HepG2 (cell line): ENCODE measurements at regions not wholly inside any gene's neighbourhood (a gene's known extent, or its start where the extent isn't known, plus 50 kb on each side); places are given as distances from the start of the nearest gene placed in this dataset.

Source experiments
- ATAC-seq: fragments of 200-7000 bp; cut with Tn5 transposase; 3 replicates; pipeline ENCODE4 v1.9.1; 2020; ENCODE audit warnings: mild to moderate bottlenecking, moderate library complexity
- BruUV-seq: library from RNA; stranded (reverse); fragments of 400-500 nt; replicated peaks from 2 replicates; lab custom pipeline; 2021; lab: Mats Ljungman, UMichigan
- CTCF ChIA-PET: fragments of 300-600 bp; formaldehyde crosslinking; extraction: SDS; loops from one replicate; lab custom pipeline; 2021; ENCODE audit warnings: low total read pairs, inconsistent platforms, low intra/inter-chr PET ratio; lab: Yijun Ruan, JAX
- POLR2A ChIA-PET: fragments of 350-600 bp; sonication (Branson Sonifier 250); formaldehyde crosslinking; loops from one replicate; lab custom pipeline; 2020; ENCODE audit warnings: antibody characterized with exemption, inconsistent platforms; lab: Yijun Ruan, JAX
- DNase-seq: peaks from one replicate; pipeline ENCODE4 v3.0.0-alpha.2; 2015; ENCODE audit warnings: low spot score
- FAIRE-seq: peaks from 3 replicates; lab custom pipeline; 2011; peaks lifted over from hg19 to GRCh38; lab: Jason Lieb, UNC
- H2AFZ ChIP-seq: one replicate; pipeline ENCODE4 v1.6.1; 2011; ENCODE audit warnings: low read length, inconsistent platforms
- H3K27ac ChIP-seq: fragments of 300-600 bp; 3 replicates; pipeline ENCODE4 v1.8.0; 2011; ENCODE audit warnings: mixed run types, mild to moderate bottlenecking, mixed read lengths, low read length, inconsistent platforms; ENCODE audit not compliant: insufficient read depth; ENCODE audit errors: extremely low read length
- H3K27me3 ChIP-seq, 2 experiments: fragments of 200-600 bp in 1 of 2; 2 replicates in 1 of 2; 3 replicates in 1 of 2; pipeline versions ENCODE4 v1.6.0 to v1.8.0; 2011; ENCODE audit warnings: low read length in 2 of 2, mild to moderate bottlenecking in 2 of 2, moderate library complexity in 2 of 2, inconsistent platforms in 1 of 2; ENCODE audit not compliant: insufficient read depth in 2 of 2, control insufficient read depth in 1 of 2
- H3K36me3 ChIP-seq, 2 experiments: fragments of 200-600 bp in 1 of 2; replicated peaks in 1 of 2; 2 replicates in 1 of 2; 3 replicates in 1 of 2; pipeline versions ENCODE4 v1.5.1 to v1.8.0; 2011; ENCODE audit warnings: low read length in 2 of 2, inconsistent platforms in 1 of 2; ENCODE audit not compliant: insufficient read depth in 2 of 2, control insufficient read depth in 1 of 2
- H3K4me1 ChIP-seq: 2 replicates; pipeline ENCODE4 v1.5.1; 2012; ENCODE audit warnings: low read length, inconsistent platforms; ENCODE audit not compliant: insufficient read depth
- H3K4me2 ChIP-seq: 2 replicates; pipeline ENCODE4 v1.6.0; 2011; ENCODE audit warnings: low read depth, low read length, inconsistent platforms
- H3K4me3 ChIP-seq, 3 experiments: fragments of 200-600 bp in 1 of 3; sonication (generic), shearing (Covaris generic) in 1 of 3; replicated peaks in 1 of 3; 2 replicates each; pipeline ENCODE4 v1.5.1; 2011 to 2016; ENCODE audit warnings: low read length in 3 of 3, inconsistent platforms in 2 of 3, low read depth in 2 of 3, mild to moderate bottlenecking in 2 of 3, control low read depth in 1 of 3, mixed read lengths in 1 of 3; ENCODE audit not compliant: insufficient read depth in 1 of 3
- H3K79me2 ChIP-seq: one replicate; pipeline ENCODE4 v1.6.1; 2011; ENCODE audit warnings: low read length, inconsistent platforms; ENCODE audit not compliant: insufficient read depth
- H3K9ac ChIP-seq: 2 replicates; pipeline ENCODE4 v1.6.0; 2011; ENCODE audit warnings: mild to moderate bottlenecking, low read depth, low read length, inconsistent platforms; ENCODE audit not compliant: insufficient read depth
- H3K9me3 ChIP-seq: 2 replicates; pipeline ENCODE4 v1.5.1; 2012; ENCODE audit warnings: mild to moderate bottlenecking, low read length
- H4K20me1 ChIP-seq: 2 replicates; pipeline ENCODE4 v1.6.0; 2011; ENCODE audit warnings: inconsistent platforms, mild to moderate bottlenecking, low read length, moderate library complexity; ENCODE audit not compliant: insufficient read depth
- EED ChIP-seq: sonication (generic); formaldehyde crosslinking; IDR thresholded peaks from 2 replicates; pipeline ENCODE4 v1.5.0; 2020; ENCODE audit warnings: mild to moderate bottlenecking, missing genetic modification reagents
- HDAC1 ChIP-seq: sonication (generic); formaldehyde crosslinking; IDR thresholded peaks from 2 replicates; pipeline ENCODE4 v1.5.1; 2020; ENCODE audit warnings: mild to moderate bottlenecking, missing genetic modification reagents
- KLF16 ChIP-seq, 2 experiments: sonication (generic) in 1 of 2; formaldehyde crosslinking in 1 of 2; IDR thresholded peaks; 2 replicates each; pipeline versions ENCODE4 v1.6.1 to v1.8.0; 2016 to 2023; ENCODE audit warnings: missing genetic modification reagents in 2 of 2, missing compliant biosample characterization in 1 of 2
- MIXL1 ChIP-seq: IDR thresholded peaks from 2 replicates; pipeline ENCODE4 v1.6.1; 2016
- POLR2G ChIP-seq: fragments of 200-400 bp; formaldehyde crosslinking; IDR thresholded peaks from 2 replicates; pipeline ENCODE4 v1.6.1; 2018; ENCODE audit warnings: mild to moderate bottlenecking, low read depth, low read length, moderate library complexity
- SALL2 ChIP-seq: sonication (generic); formaldehyde crosslinking; IDR thresholded peaks from 2 replicates; pipeline ENCODE4 v1.8.1; 2023; ENCODE audit warnings: mild to moderate bottlenecking, missing genetic modification reagents, inconsistent platforms
- SRSF9 ChIP-seq: fragments of 200-400 bp; formaldehyde crosslinking; IDR thresholded peaks from 2 replicates; pipeline ENCODE4 v1.6.1; 2018; ENCODE audit warnings: borderline replicate concordance, mild to moderate bottlenecking, low read depth, low read length; ENCODE audit not compliant: insufficient read depth, poor library complexity, severe bottlenecking
- SSRP1 ChIP-seq: IDR thresholded peaks from 2 replicates; pipeline ENCODE4 v1.6.1; 2016; ENCODE audit warnings: control low read depth
- ZNF318 ChIP-seq: sonication (generic); formaldehyde crosslinking; IDR thresholded peaks from 2 replicates; pipeline ENCODE4 v1.4.0; 2020; ENCODE audit warnings: mild to moderate bottlenecking, missing genetic modification reagents
- ZNF451 ChIP-seq: sonication (generic); formaldehyde crosslinking; IDR thresholded peaks from 2 replicates; pipeline ENCODE4 v1.5.0; 2020; ENCODE audit warnings: mild to moderate bottlenecking, missing genetic modification reagents
- ZNF501 ChIP-seq: sonication (generic); formaldehyde crosslinking; IDR thresholded peaks from 2 replicates; pipeline ENCODE4 v1.5.1; 2020; ENCODE audit warnings: mild to moderate bottlenecking, moderate library complexity, missing genetic modification reagents
- ZNF564 ChIP-seq: sonication (generic); formaldehyde crosslinking; IDR thresholded peaks from 2 replicates; pipeline ENCODE4 v1.8.1; 2023; ENCODE audit warnings: mild to moderate bottlenecking, missing genetic modification reagents
- WGBS: methylation state at CpG from one replicate; pipeline ENCODE4 v1.1.6; 2017; ENCODE audit warnings: low lambda C conversion rate; 5-methylcytosine and 5-hydroxymethylcytosine counted together
- in situ Hi-C: cut with HindIII; loops from 2 replicates; pipeline ENCODE4 v1.10.0; 2017; ENCODE audit warnings: low pct_unique_long_range_greater_than_20kb; ENCODE audit not compliant: extremely low pct_ligation_motif_present
- intact Hi-C: fragments of 100-400 bp; cut with micrococcal nuclease; formaldehyde crosslinking; loops from one replicate; pipeline ENCODE4 v1.10.0; 2022; ENCODE audit not compliant: unreplicated experiment
- TF ChIP-seq, protein P1 (sequence below): sonication (generic); formaldehyde crosslinking; IDR thresholded peaks from 2 replicates; pipeline ENCODE4 v1.4.0; 2020; ENCODE audit warnings: missing genetic modification reagents; ENCODE audit errors: not compliant biosample characterization

GRCh38 chr2:235133837-235134236 lies 182.0 kb downstream of the SH3BP4 start (continued):
- TF ChIP-seq SSRP1 (CRISPR knock-in tag) (no peak), MIXL1 (CRISPR knock-in tag) (no peak), HDAC1 (CRISPR knock-in tag) (no peak)

DNA sequence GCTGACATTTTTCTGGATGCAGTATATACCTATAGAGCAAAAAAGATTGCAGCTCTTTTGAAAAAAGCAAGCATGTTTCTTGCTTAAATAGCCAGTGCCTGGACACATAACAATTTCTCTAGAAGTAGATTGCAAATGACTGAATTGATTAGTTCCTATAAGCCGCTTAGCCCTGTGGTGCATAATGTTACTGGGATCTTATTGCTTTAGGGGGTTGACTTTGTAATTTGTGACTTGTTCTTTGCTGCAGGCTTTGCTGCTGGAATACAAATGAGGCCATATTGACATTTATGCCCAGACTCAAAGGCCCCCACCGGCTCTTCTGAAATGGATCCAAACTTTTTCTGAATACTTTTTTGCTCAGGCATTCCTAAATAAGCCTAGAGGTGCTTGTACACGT lies 182.6 kb downstream of the SH3BP4 start:
- BruUV-seq: no TSS peak
- no peak overlapping the region for H3K27ac ChIP-seq
- no peak overlapping the region for H2AFZ ChIP-seq
- intact Hi-C loops: no loop called here
- H3K4me1 ChIP-seq: no peaks in the 10 kb centered on the region
- CTCF ChIA-PET: no interaction called here
- WGBS: 5% methylated on average over 3 of the region's 3 CpGs
- H3K4me3 ChIP-seq: no peak overlapping the region
- no peak for DNase-seq
- no peak overlapping the region for H3K9ac ChIP-seq
- no peak for FAIRE-seq
- H3K9me3 ChIP-seq: no peaks in the 10 kb centered on the region
- H4K20me1 ChIP-seq: no peaks in the 10 kb centered on the region
- H3K4me2 ChIP-seq: no peak overlapping the region
- TF ChIP-seq ZNF564 (CRISPR knock-in tag) (no peak), KLF16 (CRISPR knock-in tag; IDR thresholded peaks at IDR 0.05) (no peak), POLR2G (no peak), ZNF318 (CRISPR knock-in tag) (no peak), EED (CRISPR knock-in tag) (no peak), ZNF501 (no peak), SALL2 (CRISPR knock-in tag) (no peak), ZNF451 (CRISPR knock-in tag) (no peak), SRSF9 (no peak)
- TF ChIP-seq, protein P1, sequence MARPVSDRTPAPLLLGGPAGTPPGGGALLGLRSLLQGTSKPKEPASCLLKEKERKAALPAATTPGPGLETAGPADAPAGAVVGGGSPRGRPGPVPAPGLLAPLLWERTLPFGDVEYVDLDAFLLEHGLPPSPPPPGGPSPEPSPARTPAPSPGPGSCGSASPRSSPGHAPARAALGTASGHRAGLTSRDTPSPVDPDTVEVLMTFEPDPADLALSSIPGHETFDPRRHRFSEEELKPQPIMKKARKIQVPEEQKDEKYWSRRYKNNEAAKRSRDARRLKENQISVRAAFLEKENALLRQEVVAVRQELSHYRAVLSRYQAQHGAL (CRISPR knock-in tag): no peak
- TF ChIP-seq, all 625 proteins: peak for 0
- peaks cover 0 to 29% of the 10 kb centered on the region in 2 experiments; a peak in 4 of 5 replicates for H3K27me3 ChIP-seq
- H3K36me3 ChIP-seq: no peaks in the 10 kb centered on the region
- POLR2A ChIA-PET: no interaction called here
- in situ Hi-C loops: loop anchor here (10.0 kb wide), 1 partner anchor 360 kb away; the partner anchor contains the start of gene AGAP1
- no peak for ATAC-seq
- no peaks in the 10 kb centered on the region for H3K79me2 ChIP-seq
